Transverse colon (tissue), 3 donors: ENCODE measurements at regions not wholly inside any gene's neighbourhood (a gene's known extent, or its start where the extent isn't known, plus 50 kb on each side); places are given as distances from the start of the nearest gene placed in this dataset.
"Not testable (repeated sequence)": the region's sequence is repeated elsewhere in the genome, so short reads cannot be mapped to it uniquely, and the experiment has no call there.

Source experiments
- EP300 ChIP-seq: sonication (generic); formaldehyde crosslinking; IDR thresholded peaks from one replicate; pipeline ENCODE4 v1.6.1; 2017; ENCODE audit warnings: antibody characterized with exemption, low read depth
- POLR2A ChIP-seq: fragments of 450-650 bp; IDR thresholded peaks from one replicate; pipeline ENCODE4 v1.6.1; 2016; ENCODE audit warnings: antibody characterized with exemption, mild to moderate bottlenecking, moderate library complexity
- TF ChIP-seq, protein P1 (sequence below), 5 experiments: fragments of 200-600 bp in 3 of 5; fragments of 450-650 bp in 2 of 5; sonication (generic) in 3 of 5; IDR thresholded peaks; 1 replicate in 2 of 5; 2 replicates in 3 of 5; pipeline ENCODE4 v1.5.1; 2016 to 2017; ENCODE audit warnings: antibody characterized with exemption in 5 of 5, inconsistent platforms in 3 of 5, mild to moderate bottlenecking in 2 of 5, moderate library complexity in 1 of 5

DNA sequence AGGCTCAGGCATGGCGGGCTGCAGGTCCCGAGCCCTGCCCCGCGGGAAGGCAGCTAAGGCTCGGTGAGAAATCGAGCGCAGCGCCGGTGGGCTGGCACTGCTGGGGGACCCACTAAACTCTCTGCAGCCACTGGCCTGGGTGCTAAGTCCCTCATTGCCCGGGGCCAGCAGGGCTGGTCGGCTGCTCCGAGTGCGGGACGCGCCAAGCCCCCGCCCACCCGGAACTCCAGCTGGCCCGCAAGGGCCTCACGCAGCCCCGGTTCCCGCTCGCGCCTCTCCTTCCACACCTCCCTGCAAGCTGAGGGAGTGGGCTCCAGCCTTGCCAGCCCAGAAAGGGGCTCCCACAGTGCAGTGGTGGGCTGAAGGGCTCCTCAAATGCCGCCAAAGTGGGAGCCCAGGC lies 321.4 kb upstream of the KCND2 start:
- TF ChIP-seq, protein P1, sequence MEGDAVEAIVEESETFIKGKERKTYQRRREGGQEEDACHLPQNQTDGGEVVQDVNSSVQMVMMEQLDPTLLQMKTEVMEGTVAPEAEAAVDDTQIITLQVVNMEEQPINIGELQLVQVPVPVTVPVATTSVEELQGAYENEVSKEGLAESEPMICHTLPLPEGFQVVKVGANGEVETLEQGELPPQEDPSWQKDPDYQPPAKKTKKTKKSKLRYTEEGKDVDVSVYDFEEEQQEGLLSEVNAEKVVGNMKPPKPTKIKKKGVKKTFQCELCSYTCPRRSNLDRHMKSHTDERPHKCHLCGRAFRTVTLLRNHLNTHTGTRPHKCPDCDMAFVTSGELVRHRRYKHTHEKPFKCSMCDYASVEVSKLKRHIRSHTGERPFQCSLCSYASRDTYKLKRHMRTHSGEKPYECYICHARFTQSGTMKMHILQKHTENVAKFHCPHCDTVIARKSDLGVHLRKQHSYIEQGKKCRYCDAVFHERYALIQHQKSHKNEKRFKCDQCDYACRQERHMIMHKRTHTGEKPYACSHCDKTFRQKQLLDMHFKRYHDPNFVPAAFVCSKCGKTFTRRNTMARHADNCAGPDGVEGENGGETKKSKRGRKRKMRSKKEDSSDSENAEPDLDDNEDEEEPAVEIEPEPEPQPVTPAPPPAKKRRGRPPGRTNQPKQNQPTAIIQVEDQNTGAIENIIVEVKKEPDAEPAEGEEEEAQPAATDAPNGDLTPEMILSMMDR (IDR thresholded peaks at IDR 0.05), result not testable (repeated sequence)
- TF ChIP-seq POLR2A, EP300: not testable (repeated sequence)
